ENCODE measurements at regions not wholly inside any gene's neighbourhood (a gene's known extent, or its start where the extent isn't known, plus 50 kb on each side); places are given as distances from the start of the nearest gene placed in this dataset.
A peak's percentile ranks its signal among the peaks of the same experiment; 100 is the strongest.

DNA sequence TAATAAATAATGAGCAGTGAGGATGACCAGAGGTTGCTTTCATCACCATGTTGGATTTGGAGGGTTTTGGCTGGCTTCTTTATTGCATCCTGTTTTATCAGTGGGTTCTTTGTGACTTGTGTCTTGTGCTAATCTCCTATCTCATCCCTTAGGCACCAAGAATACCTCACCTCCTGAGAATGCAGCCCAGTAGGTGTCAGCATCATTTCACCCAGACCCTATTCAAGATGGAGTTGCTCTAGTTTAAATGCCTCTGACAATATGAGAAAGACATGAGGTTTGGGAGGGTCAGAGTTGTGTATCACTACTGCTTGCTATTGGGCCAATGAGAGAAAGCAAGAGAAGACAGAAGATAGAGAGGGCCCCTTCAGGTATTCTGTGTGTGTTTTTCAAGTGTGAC, 592.2 kb downstream of the ETNK1 start:
- Mint-ChIP-seq H3K9me3 (peaks cover 16% of the 10 kb centered on the region), H3K27me3 (ENCODE audit: insufficient read depth, low read depth, poor library complexity) (no peaks in the 10 kb centered on the region)

More for the DNA sequence above, 592.2 kb downstream of the ETNK1 start:
- Histone ChIP-seq H3K4me3 (no peak overlapping the region), H3K27me3 (ENCODE audit: insufficient read depth) (no peaks in the 10 kb centered on the region), H3K4me2 (no peak overlapping the region), H4K20me1 (replicated peaks; ENCODE audit: insufficient read depth) (no peaks in the 10 kb centered on the region), H3K79me2 (replicated peaks; ENCODE audit: insufficient read depth) (no peaks in the 10 kb centered on the region), H3K36me3 (ENCODE audit: insufficient read depth) (0 out of 2 replicates have a peak, but pooled peaks cover 9% of the 10 kb centered on the region), H3K9me2 (ENCODE audit: insufficient read depth) (no peaks in the 10 kb centered on the region; the same call in 1 of the 2 replicates), H3F3A (replicated peaks; ENCODE audit: low read depth) (no peaks in the 10 kb centered on the region), H2AFZ (no peak overlapping the region), H3K4me1 (ENCODE audit: insufficient read depth) (no peaks in the 10 kb centered on the region), H3K27ac (ENCODE audit: low read depth) (no peak overlapping the region)
- DNase-seq (ENCODE audit: low spot score): no peak
- Mint-ChIP-seq H3K4me1 (0 out of 3 replicates have a peak, but pooled peaks cover 2% of the 10 kb centered on the region), H3K36me3 (ENCODE audit: low read depth) (peaks cover 9% of the 10 kb centered on the region), H3K4me3 (no peak overlapping the region), H3K27ac (no peak overlapping the region)
- TF ChIP-seq ZNF331 (CRISPR knock-in tag; IDR thresholded peaks at IDR 0.05; ENCODE audit: low read depth) (no peak), STAT1 (IDR thresholded peaks at IDR 0.05; ENCODE audit: unreplicated experiment) (no peak), ZNF114 (CRISPR knock-in tag; IDR thresholded peaks at IDR 0.05) (no peak), CTCF (conservative IDR thresholded peaks at IDR 0.05; ENCODE audit: low read depth in 2 of 2) (peak in 1 of 2 experiments; percentile 43; a peak in 2 of 4 replicates), JUNB (IDR thresholded peaks at IDR 0.05; ENCODE audit: unreplicated experiment) (no peak)
- TF ChIP-seq, protein P1, sequence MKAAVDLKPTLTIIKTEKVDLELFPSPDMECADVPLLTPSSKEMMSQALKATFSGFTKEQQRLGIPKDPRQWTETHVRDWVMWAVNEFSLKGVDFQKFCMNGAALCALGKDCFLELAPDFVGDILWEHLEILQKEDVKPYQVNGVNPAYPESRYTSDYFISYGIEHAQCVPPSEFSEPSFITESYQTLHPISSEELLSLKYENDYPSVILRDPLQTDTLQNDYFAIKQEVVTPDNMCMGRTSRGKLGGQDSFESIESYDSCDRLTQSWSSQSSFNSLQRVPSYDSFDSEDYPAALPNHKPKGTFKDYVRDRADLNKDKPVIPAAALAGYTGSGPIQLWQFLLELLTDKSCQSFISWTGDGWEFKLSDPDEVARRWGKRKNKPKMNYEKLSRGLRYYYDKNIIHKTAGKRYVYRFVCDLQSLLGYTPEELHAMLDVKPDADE (IDR thresholded peaks at IDR 0.05): no peak
- TF ChIP-seq, protein P2, sequence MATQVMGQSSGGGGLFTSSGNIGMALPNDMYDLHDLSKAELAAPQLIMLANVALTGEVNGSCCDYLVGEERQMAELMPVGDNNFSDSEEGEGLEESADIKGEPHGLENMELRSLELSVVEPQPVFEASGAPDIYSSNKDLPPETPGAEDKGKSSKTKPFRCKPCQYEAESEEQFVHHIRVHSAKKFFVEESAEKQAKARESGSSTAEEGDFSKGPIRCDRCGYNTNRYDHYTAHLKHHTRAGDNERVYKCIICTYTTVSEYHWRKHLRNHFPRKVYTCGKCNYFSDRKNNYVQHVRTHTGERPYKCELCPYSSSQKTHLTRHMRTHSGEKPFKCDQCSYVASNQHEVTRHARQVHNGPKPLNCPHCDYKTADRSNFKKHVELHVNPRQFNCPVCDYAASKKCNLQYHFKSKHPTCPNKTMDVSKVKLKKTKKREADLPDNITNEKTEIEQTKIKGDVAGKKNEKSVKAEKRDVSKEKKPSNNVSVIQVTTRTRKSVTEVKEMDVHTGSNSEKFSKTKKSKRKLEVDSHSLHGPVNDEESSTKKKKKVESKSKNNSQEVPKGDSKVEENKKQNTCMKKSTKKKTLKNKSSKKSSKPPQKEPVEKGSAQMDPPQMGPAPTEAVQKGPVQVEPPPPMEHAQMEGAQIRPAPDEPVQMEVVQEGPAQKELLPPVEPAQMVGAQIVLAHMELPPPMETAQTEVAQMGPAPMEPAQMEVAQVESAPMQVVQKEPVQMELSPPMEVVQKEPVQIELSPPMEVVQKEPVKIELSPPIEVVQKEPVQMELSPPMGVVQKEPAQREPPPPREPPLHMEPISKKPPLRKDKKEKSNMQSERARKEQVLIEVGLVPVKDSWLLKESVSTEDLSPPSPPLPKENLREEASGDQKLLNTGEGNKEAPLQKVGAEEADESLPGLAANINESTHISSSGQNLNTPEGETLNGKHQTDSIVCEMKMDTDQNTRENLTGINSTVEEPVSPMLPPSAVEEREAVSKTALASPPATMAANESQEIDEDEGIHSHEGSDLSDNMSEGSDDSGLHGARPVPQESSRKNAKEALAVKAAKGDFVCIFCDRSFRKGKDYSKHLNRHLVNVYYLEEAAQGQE (IDR thresholded peaks at IDR 0.05; ENCODE audit: unreplicated experiment): no peak
- no peak for ATAC-seq

Data from GM23338 (cell line).